ENCODE measurements at regions not wholly inside any gene's neighbourhood (a gene's known extent, or its start where the extent isn't known, plus 50 kb on each side); places are given as distances from the start of the nearest gene placed in this dataset.

GRCh38 chr14:34180434-34180833 is 229.6 kb upstream of the EGLN3 start:
- FAIRE-seq = no peak
- Histone ChIP-seq H3K4me3 (ENCODE audit: low read length in 3 of 3) (no peak overlapping the region), H3K27me3 (ENCODE audit: control insufficient read depth, insufficient read depth, low read length) (no peaks in the 10 kb centered on the region), H3K36me3 (ENCODE audit: control insufficient read depth in 2 of 3, insufficient read depth in 3 of 3, low read length in 3 of 3) (no peaks in the 10 kb centered on the region), H3K27ac (ENCODE audit: low read depth in 2 of 2, low read length in 2 of 2) (no peak overlapping the region), H3K9ac (ENCODE audit: low read length in 3 of 3) (no peak overlapping the region), H3K4me1 (ENCODE audit: control insufficient read depth in 2 of 3, insufficient read depth in 2 of 3, low read depth in 1 of 3, low read length in 3 of 3) (peaks cover 0 to 6% (median under 1%) of the 10 kb centered on the region in 3 donors), H3K9me3 (ENCODE audit: control insufficient read depth in 2 of 3, insufficient read depth in 1 of 3, low read length in 3 of 3) (no peaks in the 10 kb centered on the region)
- TF ChIP-seq, protein P1, sequence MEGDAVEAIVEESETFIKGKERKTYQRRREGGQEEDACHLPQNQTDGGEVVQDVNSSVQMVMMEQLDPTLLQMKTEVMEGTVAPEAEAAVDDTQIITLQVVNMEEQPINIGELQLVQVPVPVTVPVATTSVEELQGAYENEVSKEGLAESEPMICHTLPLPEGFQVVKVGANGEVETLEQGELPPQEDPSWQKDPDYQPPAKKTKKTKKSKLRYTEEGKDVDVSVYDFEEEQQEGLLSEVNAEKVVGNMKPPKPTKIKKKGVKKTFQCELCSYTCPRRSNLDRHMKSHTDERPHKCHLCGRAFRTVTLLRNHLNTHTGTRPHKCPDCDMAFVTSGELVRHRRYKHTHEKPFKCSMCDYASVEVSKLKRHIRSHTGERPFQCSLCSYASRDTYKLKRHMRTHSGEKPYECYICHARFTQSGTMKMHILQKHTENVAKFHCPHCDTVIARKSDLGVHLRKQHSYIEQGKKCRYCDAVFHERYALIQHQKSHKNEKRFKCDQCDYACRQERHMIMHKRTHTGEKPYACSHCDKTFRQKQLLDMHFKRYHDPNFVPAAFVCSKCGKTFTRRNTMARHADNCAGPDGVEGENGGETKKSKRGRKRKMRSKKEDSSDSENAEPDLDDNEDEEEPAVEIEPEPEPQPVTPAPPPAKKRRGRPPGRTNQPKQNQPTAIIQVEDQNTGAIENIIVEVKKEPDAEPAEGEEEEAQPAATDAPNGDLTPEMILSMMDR (IDR thresholded peaks at IDR 0.05; ENCODE audit: borderline replicate concordance, extremely low read depth, insufficient read depth) = no peak
- DNase-seq = peak in 2 of 5 donors; percentile 36 to 38
- intact Hi-C loops (cut with DNase I) = no loop called here

GRCh38 chr14:34179727-34180126 is 228.9 kb upstream of the EGLN3 start:
- Histone ChIP-seq H3K9ac (ENCODE audit: low read length in 3 of 3) (no peak overlapping the region), H3K9me3 (ENCODE audit: control insufficient read depth in 2 of 3, insufficient read depth in 1 of 3, low read length in 3 of 3) (no peaks in the 10 kb centered on the region), H3K27ac (ENCODE audit: low read depth in 2 of 2, low read length in 2 of 2) (no peak overlapping the region), H3K4me1 (ENCODE audit: control insufficient read depth in 2 of 3, insufficient read depth in 2 of 3, low read depth in 1 of 3, low read length in 3 of 3) (peaks cover 0 to 8% (median 3%) of the 10 kb centered on the region in 3 donors), H3K4me3 (ENCODE audit: low read length in 3 of 3) (no peak overlapping the region), H3K27me3 (ENCODE audit: control insufficient read depth, insufficient read depth, low read length) (no peaks in the 10 kb centered on the region), H3K36me3 (ENCODE audit: control insufficient read depth in 2 of 3, insufficient read depth in 3 of 3, low read length in 3 of 3) (no peaks in the 10 kb centered on the region)
- intact Hi-C loops (cut with DNase I) = no loop called here
- FAIRE-seq = no peak
- DNase-seq = peak in 2 of 5 donors; percentile 69 to 73
- TF ChIP-seq, protein P1 (IDR thresholded peaks at IDR 0.05; ENCODE audit: borderline replicate concordance, extremely low read depth, insufficient read depth) = no peak

DNA sequence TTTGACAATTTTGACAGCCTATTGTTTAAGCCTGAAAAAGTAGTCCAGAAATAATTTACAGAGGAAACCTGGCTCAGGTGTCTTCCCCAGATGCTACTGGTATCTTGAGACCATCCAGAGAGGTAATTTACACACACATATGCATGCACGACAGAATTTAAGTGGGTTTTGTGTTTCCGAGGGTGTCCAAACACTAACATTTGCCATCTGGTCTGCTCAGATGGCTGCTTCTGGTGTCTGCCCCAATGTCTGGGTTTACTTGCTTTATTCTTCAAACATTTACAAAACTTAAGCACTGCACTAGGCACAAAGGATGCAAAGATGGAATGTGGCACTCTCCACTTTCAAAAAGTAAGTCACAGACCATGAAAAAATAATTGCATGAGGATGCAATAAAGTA is 226.6 kb upstream of the EGLN3 start:
- no peaks in the 10 kb centered on the region for H3K27me3 ChIP-seq (ENCODE audit: control insufficient read depth, insufficient read depth, low read length)
- no peaks in the 10 kb centered on the region for H3K9me3 ChIP-seq (ENCODE audit: control insufficient read depth in 2 of 3, insufficient read depth in 1 of 3, low read length in 3 of 3)
- TF ChIP-seq, protein P1 (IDR thresholded peaks at IDR 0.05; ENCODE audit: borderline replicate concordance, extremely low read depth, insufficient read depth) = no peak
- no peak overlapping the region for H3K9ac ChIP-seq (ENCODE audit: low read length in 3 of 3)
- FAIRE-seq (no peak), DNase-seq (peak in 2 of 5 donors; percentile 21)
- no peaks in the 10 kb centered on the region for H3K36me3 ChIP-seq (ENCODE audit: control insufficient read depth in 2 of 3, insufficient read depth in 3 of 3, low read length in 3 of 3)
- intact Hi-C loops (cut with DNase I) = no loop called here
- H3K4me3 ChIP-seq (ENCODE audit: low read length in 3 of 3) = no peak overlapping the region
- no peak overlapping the region for H3K27ac ChIP-seq (ENCODE audit: low read depth in 2 of 2, low read length in 2 of 2)
- H3K4me1 ChIP-seq (ENCODE audit: control insufficient read depth in 2 of 3, insufficient read depth in 2 of 3, low read depth in 1 of 3, low read length in 3 of 3) = peaks cover 3 to 16% (median 13%) of the 10 kb centered on the region in 3 donors

DNA sequence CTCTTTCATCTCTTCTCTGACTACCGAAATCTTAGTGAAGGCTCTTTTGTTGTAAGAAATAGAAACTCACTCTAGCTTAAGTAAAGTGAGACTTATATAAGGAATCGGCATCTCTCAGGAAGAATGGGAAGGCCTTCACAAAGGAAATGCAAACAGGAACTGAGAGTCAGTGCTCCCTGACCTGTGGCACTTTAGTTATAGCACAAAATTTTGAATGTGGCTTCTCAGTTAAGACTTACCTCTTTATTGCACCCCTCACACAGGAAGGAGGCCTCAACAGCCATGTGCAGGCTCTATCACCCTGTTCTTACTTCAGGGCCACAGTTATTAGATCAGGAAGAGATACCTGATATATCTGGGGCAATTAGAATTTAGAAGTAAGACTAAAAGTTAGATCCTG is 224.7 kb upstream of the EGLN3 start:
- intact Hi-C loops (cut with DNase I) = no loop called here
- H3K27ac ChIP-seq (ENCODE audit: low read depth in 2 of 2, low read length in 2 of 2) = no peak overlapping the region
- H3K4me1 ChIP-seq (ENCODE audit: control insufficient read depth in 2 of 3, insufficient read depth in 2 of 3, low read depth in 1 of 3, low read length in 3 of 3) = peaks cover 3 to 23% (median 17%) of the 10 kb centered on the region in 3 donors
- no peak overlapping the region for H3K9ac ChIP-seq (ENCODE audit: low read length in 3 of 3)
- no peak for DNase-seq
- no peak overlapping the region for H3K4me3 ChIP-seq (ENCODE audit: low read length in 3 of 3)
- no peaks in the 10 kb centered on the region for H3K9me3 ChIP-seq (ENCODE audit: control insufficient read depth in 2 of 3, insufficient read depth in 1 of 3, low read length in 3 of 3)
- TF ChIP-seq, protein P1 (IDR thresholded peaks at IDR 0.05; ENCODE audit: borderline replicate concordance, extremely low read depth, insufficient read depth) = no peak
- no peak for FAIRE-seq
- no peaks in the 10 kb centered on the region for H3K27me3 ChIP-seq (ENCODE audit: control insufficient read depth, insufficient read depth, low read length)
- no peaks in the 10 kb centered on the region for H3K36me3 ChIP-seq (ENCODE audit: control insufficient read depth in 2 of 3, insufficient read depth in 3 of 3, low read length in 3 of 3)
